HepG2 (cell line): ENCODE measurements at regions not wholly inside any gene's neighbourhood (a gene's known extent, or its start where the extent isn't known, plus 50 kb on each side); places are given as distances from the start of the nearest gene placed in this dataset.

ENCODE experiments used
- ATAC-seq: fragments of 200-7000 bp; cut with Tn5 transposase; 3 replicates; pipeline ENCODE4 v1.9.1; 2020; ENCODE audit warnings: mild to moderate bottlenecking, moderate library complexity
- BruUV-seq: library from RNA; stranded (reverse); fragments of 400-500 nt; replicated peaks from 2 replicates; lab custom pipeline; 2021; lab: Mats Ljungman, UMichigan
- CTCF ChIA-PET: fragments of 300-600 bp; formaldehyde crosslinking; extraction: SDS; loops from one replicate; lab custom pipeline; 2021; ENCODE audit warnings: low total read pairs, inconsistent platforms, low intra/inter-chr PET ratio; lab: Yijun Ruan, JAX
- POLR2A ChIA-PET: fragments of 350-600 bp; sonication (Branson Sonifier 250); formaldehyde crosslinking; loops from one replicate; lab custom pipeline; 2020; ENCODE audit warnings: antibody characterized with exemption, inconsistent platforms; lab: Yijun Ruan, JAX
- DNase-seq: peaks from one replicate; pipeline ENCODE4 v3.0.0-alpha.2; 2015; ENCODE audit warnings: low spot score
- FAIRE-seq: peaks from 3 replicates; lab custom pipeline; 2011; peaks lifted over from hg19 to GRCh38; lab: Jason Lieb, UNC
- H2AFZ ChIP-seq: one replicate; pipeline ENCODE4 v1.6.1; 2011; ENCODE audit warnings: low read length, inconsistent platforms
- H3K27ac ChIP-seq: fragments of 300-600 bp; 3 replicates; pipeline ENCODE4 v1.8.0; 2011; ENCODE audit warnings: mixed run types, mild to moderate bottlenecking, mixed read lengths, low read length, inconsistent platforms; ENCODE audit not compliant: insufficient read depth; ENCODE audit errors: extremely low read length
- H3K27me3 ChIP-seq, 2 experiments: fragments of 200-600 bp in 1 of 2; 2 replicates in 1 of 2; 3 replicates in 1 of 2; pipeline versions ENCODE4 v1.6.0 to v1.8.0; 2011; ENCODE audit warnings: low read length in 2 of 2, mild to moderate bottlenecking in 2 of 2, moderate library complexity in 2 of 2, inconsistent platforms in 1 of 2; ENCODE audit not compliant: insufficient read depth in 2 of 2, control insufficient read depth in 1 of 2
- H3K36me3 ChIP-seq, 2 experiments: fragments of 200-600 bp in 1 of 2; replicated peaks in 1 of 2; 2 replicates in 1 of 2; 3 replicates in 1 of 2; pipeline versions ENCODE4 v1.5.1 to v1.8.0; 2011; ENCODE audit warnings: low read length in 2 of 2, inconsistent platforms in 1 of 2; ENCODE audit not compliant: insufficient read depth in 2 of 2, control insufficient read depth in 1 of 2
- H3K4me1 ChIP-seq: 2 replicates; pipeline ENCODE4 v1.5.1; 2012; ENCODE audit warnings: low read length, inconsistent platforms; ENCODE audit not compliant: insufficient read depth
- H3K4me2 ChIP-seq: 2 replicates; pipeline ENCODE4 v1.6.0; 2011; ENCODE audit warnings: low read depth, low read length, inconsistent platforms
- H3K4me3 ChIP-seq, 3 experiments: fragments of 200-600 bp in 1 of 3; sonication (generic), shearing (Covaris generic) in 1 of 3; replicated peaks in 1 of 3; 2 replicates each; pipeline ENCODE4 v1.5.1; 2011 to 2016; ENCODE audit warnings: low read length in 3 of 3, inconsistent platforms in 2 of 3, low read depth in 2 of 3, mild to moderate bottlenecking in 2 of 3, control low read depth in 1 of 3, mixed read lengths in 1 of 3; ENCODE audit not compliant: insufficient read depth in 1 of 3
- H3K79me2 ChIP-seq: one replicate; pipeline ENCODE4 v1.6.1; 2011; ENCODE audit warnings: low read length, inconsistent platforms; ENCODE audit not compliant: insufficient read depth
- H3K9ac ChIP-seq: 2 replicates; pipeline ENCODE4 v1.6.0; 2011; ENCODE audit warnings: mild to moderate bottlenecking, low read depth, low read length, inconsistent platforms; ENCODE audit not compliant: insufficient read depth
- H3K9me3 ChIP-seq: 2 replicates; pipeline ENCODE4 v1.5.1; 2012; ENCODE audit warnings: mild to moderate bottlenecking, low read length
- H4K20me1 ChIP-seq: 2 replicates; pipeline ENCODE4 v1.6.0; 2011; ENCODE audit warnings: inconsistent platforms, mild to moderate bottlenecking, low read length, moderate library complexity; ENCODE audit not compliant: insufficient read depth
- CREB1 ChIP-seq, 2 experiments: fragments of 450-650 bp in 1 of 2; IDR thresholded peaks; 2 replicates each; pipeline ENCODE4 v1.6.1; 2016 to 2017; ENCODE audit warnings: control low read depth in 1 of 2, mild to moderate bottlenecking in 1 of 2, missing compliant biosample characterization in 1 of 2, missing genetic modification characterization in 1 of 2
- ELF3 ChIP-seq: IDR thresholded peaks from 2 replicates; pipeline ENCODE4 v1.6.1; 2016; ENCODE audit warnings: missing genetic modification reagents, missing compliant biosample characterization
- FOXO1 ChIP-seq: sonication (generic); formaldehyde crosslinking; IDR thresholded peaks from 2 replicates; pipeline ENCODE4 v1.4.0; 2020; ENCODE audit warnings: missing genetic modification reagents
- GATAD2A ChIP-seq: IDR thresholded peaks from 2 replicates; pipeline ENCODE4 v1.6.1; 2016
- MED8 ChIP-seq: sonication (generic); formaldehyde crosslinking; IDR thresholded peaks from 2 replicates; pipeline ENCODE4 v1.8.1; 2023; ENCODE audit warnings: mild to moderate bottlenecking, missing genetic modification reagents; ENCODE audit not compliant: insufficient replicate concordance
- PHB2 ChIP-seq: fragments of 450-650 bp; IDR thresholded peaks from 2 replicates; pipeline ENCODE4 v1.6.1; 2018; ENCODE audit not compliant: partially characterized antibody
- RXRA ChIP-seq: sonication (generic); formaldehyde crosslinking; IDR thresholded peaks from 2 replicates; pipeline ENCODE4 v1.5.1; 2020; ENCODE audit warnings: missing genetic modification reagents
- SOX6 ChIP-seq, 2 experiments: fragments of 450-650 bp in 1 of 2; sonication (generic) in 1 of 2; formaldehyde crosslinking in 1 of 2; IDR thresholded peaks; 2 replicates each; pipeline versions ENCODE4 v1.4.0 to v1.6.1; 2017 to 2020; ENCODE audit warnings: antibody characterized with exemption in 1 of 2, mild to moderate bottlenecking in 1 of 2, missing genetic modification reagents in 1 of 2
- TBX2 ChIP-seq: sonication (generic); formaldehyde crosslinking; IDR thresholded peaks from 2 replicates; pipeline ENCODE4 v1.5.0; 2020; ENCODE audit warnings: missing genetic modification reagents, mild to moderate bottlenecking, borderline replicate concordance
- ZNF253 ChIP-seq: sonication (generic); formaldehyde crosslinking; IDR thresholded peaks from 2 replicates; pipeline ENCODE4 v1.8.0; 2022; ENCODE audit warnings: mild to moderate bottlenecking, missing genetic modification reagents, borderline replicate concordance
- ZNF292 ChIP-seq: sonication (generic); formaldehyde crosslinking; IDR thresholded peaks from 2 replicates; pipeline ENCODE4 v1.8.1; 2022; ENCODE audit warnings: mild to moderate bottlenecking, low read depth, missing genetic modification reagents, borderline replicate concordance
- ZNF597 ChIP-seq: sonication (generic); formaldehyde crosslinking; IDR thresholded peaks from 2 replicates; pipeline ENCODE4 v1.5.0; 2020; ENCODE audit warnings: missing genetic modification reagents
- ZNF770 ChIP-seq: sonication (generic); formaldehyde crosslinking; IDR thresholded peaks from 2 replicates; pipeline ENCODE4 v1.5.0; 2020; ENCODE audit warnings: mild to moderate bottlenecking, missing genetic modification reagents
- ZSCAN31 ChIP-seq: sonication (generic); formaldehyde crosslinking; IDR thresholded peaks from 2 replicates; pipeline ENCODE4 v1.5.0; 2020; ENCODE audit warnings: low read depth, mild to moderate bottlenecking, missing genetic modification reagents
- WGBS: methylation state at CpG from one replicate; pipeline ENCODE4 v1.1.6; 2017; ENCODE audit warnings: low lambda C conversion rate; 5-methylcytosine and 5-hydroxymethylcytosine counted together
- in situ Hi-C: cut with HindIII; loops from 2 replicates; pipeline ENCODE4 v1.10.0; 2017; ENCODE audit warnings: low pct_unique_long_range_greater_than_20kb; ENCODE audit not compliant: extremely low pct_ligation_motif_present
- intact Hi-C: fragments of 100-400 bp; cut with micrococcal nuclease; formaldehyde crosslinking; loops from one replicate; pipeline ENCODE4 v1.10.0; 2022; ENCODE audit not compliant: unreplicated experiment
- TF ChIP-seq, protein P1 (sequence below): sonication (generic); formaldehyde crosslinking; IDR thresholded peaks from 2 replicates; pipeline ENCODE4 v1.9.0; 2021; ENCODE audit warnings: missing genetic modification reagents, borderline replicate concordance

GRCh38 chr2:145851730-145852129 is 1331.8 kb upstream of the ZEB2 start:
- Histone ChIP-seq H3K4me1 (peaks cover 28% of the 10 kb centered on the region), H2AFZ (no peak overlapping the region), H4K20me1 (no peaks in the 10 kb centered on the region), H3K36me3 (no peaks in the 10 kb centered on the region), H3K79me2 (no peaks in the 10 kb centered on the region), H3K4me2 (no peak overlapping the region), H3K9me3 (no peaks in the 10 kb centered on the region), H3K9ac (no peak overlapping the region), H3K27me3 (no peaks in the 10 kb centered on the region)
- in situ Hi-C loops: no loop called here
- DNase-seq (no peak), FAIRE-seq (no peak), ATAC-seq (no peak)
- no TSS peak for BruUV-seq
- CTCF ChIA-PET: no interaction called here
- POLR2A ChIA-PET: no interaction called here
- no peak for TF ChIP-seq FOXO1 (CRISPR knock-in tag)
- TF ChIP-seq, all 625 proteins: peak for 0
- 97% methylated on average over 2 of the region's 2 CpGs for WGBS
- Histone ChIP-seq H3K27ac (no peak overlapping the region), H3K4me3 (no peak overlapping the region)
- intact Hi-C loops: no loop called here

GRCh38 chr2:145849466-145849865 is 1329.5 kb upstream of the ZEB2 start:
- no peaks in the 10 kb centered on the region for H3K36me3 ChIP-seq
- in situ Hi-C loops: no loop called here
- H3K27ac ChIP-seq: no peak overlapping the region
- H2AFZ ChIP-seq: peak overlapping the region; percentile 89
- no peak overlapping the region for H3K9ac ChIP-seq
- 5% methylated on average over 4 of the region's 4 CpGs for WGBS
- DNase-seq: peak; percentile 33
- H3K4me2 ChIP-seq: peak overlapping the region; percentile 37
- no TSS peak for BruUV-seq
- no peaks in the 10 kb centered on the region for H3K79me2 ChIP-seq
- ATAC-seq: peak; percentile 78
- no peaks in the 10 kb centered on the region for H3K27me3 ChIP-seq
- CTCF ChIA-PET: no interaction called here
- H3K4me1 ChIP-seq: peaks cover 49% of the 10 kb centered on the region
- FAIRE-seq: no peak
- no peaks in the 10 kb centered on the region for H3K9me3 ChIP-seq
- POLR2A ChIA-PET: no interaction called here
- no peaks in the 10 kb centered on the region for H4K20me1 ChIP-seq
- peak overlapping the region in 1 of 3 experiments; percentile 12; a peak in 1 of 6 replicates for H3K4me3 ChIP-seq
- intact Hi-C loops: loop anchor here (5.0 kb wide), 1 partner anchor 72 kb away; no protein-coding TSS in a partner anchor
- TF ChIP-seq ZNF770 (CRISPR knock-in tag) (no peak), TBX2 (peak; percentile 33; the same call in 1 of the 2 replicates), GATAD2A (CRISPR knock-in tag) (peak; percentile 73), CREB1 (IDR thresholded peaks at IDR 0.05) (no peak), CREB1 (CRISPR knock-in tag; IDR thresholded peaks at IDR 0.05) (peak; percentile 41; the same call in 1 of the 2 replicates), PHB2 (no peak), MED8 (CRISPR knock-in tag) (no peak), ZNF292 (CRISPR knock-in tag) (0 out of 2 replicates have a peak, but pooled peaks have one; percentile 60), RXRA (CRISPR knock-in tag) (no peak), ELF3 (CRISPR knock-in tag) (no peak), SOX6 (IDR thresholded peaks at IDR 0.05) (no peak), SOX6 (CRISPR knock-in tag; IDR thresholded peaks at IDR 0.05) (peak; percentile 89), ZNF597 (CRISPR knock-in tag) (no peak), ZNF253 (no peak), ZSCAN31 (CRISPR knock-in tag) (0 out of 2 replicates have a peak, but pooled peaks have one; percentile 37)
- TF ChIP-seq, protein P1, sequence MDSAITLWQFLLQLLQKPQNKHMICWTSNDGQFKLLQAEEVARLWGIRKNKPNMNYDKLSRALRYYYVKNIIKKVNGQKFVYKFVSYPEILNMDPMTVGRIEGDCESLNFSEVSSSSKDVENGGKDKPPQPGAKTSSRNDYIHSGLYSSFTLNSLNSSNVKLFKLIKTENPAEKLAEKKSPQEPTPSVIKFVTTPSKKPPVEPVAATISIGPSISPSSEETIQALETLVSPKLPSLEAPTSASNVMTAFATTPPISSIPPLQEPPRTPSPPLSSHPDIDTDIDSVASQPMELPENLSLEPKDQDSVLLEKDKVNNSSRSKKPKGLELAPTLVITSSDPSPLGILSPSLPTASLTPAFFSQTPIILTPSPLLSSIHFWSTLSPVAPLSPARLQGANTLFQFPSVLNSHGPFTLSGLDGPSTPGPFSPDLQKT: no peak
